ENCODE measurements at regions not wholly inside any gene's neighbourhood (a gene's known extent, or its start where the extent isn't known, plus 50 kb on each side); places are given as distances from the start of the nearest gene placed in this dataset.

GRCh38 chr7:52708846-52709245, 326.6 kb upstream of the POM121L12 start:
- Histone ChIP-seq H3K9ac (no peak overlapping the region), H4K20me1 (no peaks in the 10 kb centered on the region), H3K4me1 (peaks cover 0 to 12% (median 0%) of the 10 kb centered on the region in 10 experiments; a peak in 8 of 20 replicates), H3K27me3 (peaks cover 0 to 8% (median 0%) of the 10 kb centered on the region in 11 experiments; a peak in 2 of 22 replicates), H3K27ac (no peak overlapping the region), H3K4me3 (no peak overlapping the region), H3K4me2 (no peak overlapping the region), H3K36me3 (no peaks in the 10 kb centered on the region), H3K9me3 (replicated peaks in 1 of 11) (peaks cover 0 to 9% (median 4%) of the 10 kb centered on the region in 11 experiments; a peak in 6 of 22 replicates)
- no peak for TF ChIP-seq Cebpa-rat (IDR thresholded peaks at IDR 0.05)

- peaks cover 0 to 7% (median 0%) of the 10 kb centered on the region in 11 experiments; a peak in 2 of 22 replicates for H3K27me3 ChIP-seq
- no peak overlapping the region for H3K27ac ChIP-seq
- H3K4me3 ChIP-seq = no peak overlapping the region
- H3K4me2 ChIP-seq = no peak overlapping the region
- no peaks in the 10 kb centered on the region for H3K36me3 ChIP-seq
- no peak overlapping the region for H3K9ac ChIP-seq
- H4K20me1 ChIP-seq = no peaks in the 10 kb centered on the region
- TF ChIP-seq Cebpa-rat (IDR thresholded peaks at IDR 0.05) = no peak
- H3K4me1 ChIP-seq = no peaks in the 10 kb centered on the region
- H3K9me3 ChIP-seq (replicated peaks in 1 of 11) = peaks cover 0 to 9% (median 4%) of the 10 kb centered on the region in 11 experiments; a peak in 6 of 22 replicates
These were observed 329.7 kb upstream of the POM121L12 start for GRCh38 chr7:52705768-52706167.

- Histone ChIP-seq H3K4me2 (no peak overlapping the region), H3K9me3 (replicated peaks in 1 of 11) (peaks cover 0 to 11% (median 0%) of the 10 kb centered on the region in 11 experiments; a peak in 2 of 22 replicates), H3K36me3 (no peaks in the 10 kb centered on the region), H3K4me3 (no peak overlapping the region), H3K9ac (no peak overlapping the region), H3K4me1 (no peaks in the 10 kb centered on the region), H3K27ac (no peak overlapping the region), H4K20me1 (no peaks in the 10 kb centered on the region), H3K27me3 (no peaks in the 10 kb centered on the region)
- no peak for TF ChIP-seq Cebpa-rat (IDR thresholded peaks at IDR 0.05)
These were observed 335.1 kb upstream of the POM121L12 start for GRCh38 chr7:52700349-52700748.

- H3K4me2 ChIP-seq = no peak overlapping the region
- no peak overlapping the region for H3K4me3 ChIP-seq
- no peaks in the 10 kb centered on the region for H3K36me3 ChIP-seq
- H3K27me3 ChIP-seq = no peaks in the 10 kb centered on the region
- peaks cover 0 to 11% (median 0%) of the 10 kb centered on the region in 11 experiments; a peak in 2 of 22 replicates for H3K9me3 ChIP-seq (replicated peaks in 1 of 11)
- H3K9ac ChIP-seq = no peak overlapping the region
- TF ChIP-seq Cebpa-rat (IDR thresholded peaks at IDR 0.05) = no peak
- H3K27ac ChIP-seq = no peak overlapping the region
- no peaks in the 10 kb centered on the region for H4K20me1 ChIP-seq
- H3K4me1 ChIP-seq = no peaks in the 10 kb centered on the region
These were observed 339.3 kb upstream of the POM121L12 start for GRCh38 chr7:52695973-52696595.

DNA sequence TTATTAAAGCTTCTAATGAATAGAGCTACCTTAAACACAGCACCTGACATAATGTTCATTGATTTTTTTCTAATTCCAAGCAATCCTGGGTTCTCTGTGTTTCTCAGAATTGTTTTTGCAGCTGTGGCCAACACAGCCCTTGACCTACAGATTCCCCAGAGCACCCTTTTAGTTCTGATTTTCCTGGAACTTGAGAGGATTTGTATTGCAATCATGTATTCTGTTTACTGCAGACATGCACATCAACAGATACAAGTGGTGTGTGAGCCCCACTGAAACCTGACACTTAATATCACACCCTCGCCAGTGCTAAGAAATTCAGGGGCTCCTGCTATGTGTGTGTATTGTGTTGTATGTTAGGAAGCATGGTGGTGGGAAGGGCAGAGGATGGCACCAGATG, 344.2 kb upstream of the POM121L12 start:
- no peaks in the 10 kb centered on the region for H3K36me3 ChIP-seq
- no peaks in the 10 kb centered on the region for H3K27me3 ChIP-seq
- no peak overlapping the region for H3K4me3 ChIP-seq
- H3K4me2 ChIP-seq = no peak overlapping the region
- peaks cover 0 to 3% (median 0%) of the 10 kb centered on the region in 10 experiments; a peak in 1 of 20 replicates for H3K4me1 ChIP-seq
- no peaks in the 10 kb centered on the region for H4K20me1 ChIP-seq
- no peak for TF ChIP-seq Cebpa-rat (IDR thresholded peaks at IDR 0.05)
- H3K27ac ChIP-seq = no peak overlapping the region
- no peaks in the 10 kb centered on the region for H3K9me3 ChIP-seq (replicated peaks in 1 of 11)
- H3K9ac ChIP-seq = no peak overlapping the region

GRCh38 chr7:52689912-52690311, 345.5 kb upstream of the POM121L12 start:
- Histone ChIP-seq H3K9me3 (replicated peaks in 1 of 11) (no peaks in the 10 kb centered on the region), H3K4me3 (no peak overlapping the region), H3K36me3 (no peaks in the 10 kb centered on the region), H3K27me3 (no peaks in the 10 kb centered on the region), H3K4me2 (no peak overlapping the region), H4K20me1 (no peaks in the 10 kb centered on the region), H3K4me1 (peaks cover 0 to 3% (median 0%) of the 10 kb centered on the region in 10 experiments; a peak in 1 of 20 replicates), H3K27ac (no peak overlapping the region), H3K9ac (no peak overlapping the region)
- no peak for TF ChIP-seq Cebpa-rat (IDR thresholded peaks at IDR 0.05)

DNA sequence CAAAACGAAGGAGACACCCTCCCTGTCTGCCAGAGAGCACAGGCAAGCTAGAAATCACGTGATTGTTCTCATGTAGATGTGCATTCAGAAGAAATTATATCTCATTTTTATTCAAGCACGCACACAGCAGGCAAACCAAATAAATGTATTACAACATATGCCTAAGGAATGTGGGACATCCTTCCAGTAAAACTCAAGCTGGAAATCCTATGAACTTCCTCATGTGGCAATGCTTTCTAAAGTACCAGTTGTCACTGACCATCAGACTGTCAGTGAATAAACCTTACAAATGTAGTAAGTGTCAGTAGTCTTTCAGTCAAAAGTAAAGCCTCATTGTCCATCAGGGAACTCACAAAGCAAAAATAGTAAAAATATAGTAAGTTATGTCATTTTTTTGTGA, 350.1 kb upstream of the POM121L12 start:
- TF ChIP-seq Cebpa-rat (IDR thresholded peaks at IDR 0.05) = no peak
- H3K27ac ChIP-seq = no peak overlapping the region
- no peak overlapping the region for H3K4me2 ChIP-seq
- no peak overlapping the region for H3K4me3 ChIP-seq
- no peaks in the 10 kb centered on the region for H3K9me3 ChIP-seq (replicated peaks in 1 of 11)
- no peak overlapping the region for H3K9ac ChIP-seq
- H3K4me1 ChIP-seq = peaks cover 0 to 3% (median 0%) of the 10 kb centered on the region in 10 experiments; a peak in 1 of 20 replicates
- no peaks in the 10 kb centered on the region for H4K20me1 ChIP-seq
- no peaks in the 10 kb centered on the region for H3K27me3 ChIP-seq
- no peaks in the 10 kb centered on the region for H3K36me3 ChIP-seq

DNA sequence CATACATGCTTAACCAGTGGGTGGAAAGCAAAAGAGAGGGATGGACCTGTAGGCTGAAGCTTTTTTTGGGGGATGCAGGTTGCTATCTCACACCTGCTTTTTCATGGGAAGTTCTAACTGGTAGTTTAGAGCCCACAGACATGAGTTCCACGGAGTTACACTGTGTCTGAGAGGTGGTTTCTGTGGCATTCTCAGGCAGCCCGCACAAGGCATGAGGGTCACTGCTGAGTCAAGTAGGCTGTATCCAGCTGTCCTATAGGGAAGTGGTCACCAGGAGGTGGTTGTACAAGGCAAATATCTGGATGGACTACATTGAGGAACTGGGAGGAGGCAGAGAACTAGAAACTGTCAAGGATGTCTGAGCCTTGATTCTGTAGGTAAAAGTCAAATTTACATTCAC, 351.0 kb upstream of the POM121L12 start:
- Histone ChIP-seq H3K4me2 (no peak overlapping the region), H3K36me3 (no peaks in the 10 kb centered on the region), H3K27me3 (no peaks in the 10 kb centered on the region), H3K4me1 (no peaks in the 10 kb centered on the region), H4K20me1 (no peaks in the 10 kb centered on the region), H3K27ac (no peak overlapping the region), H3K9ac (no peak overlapping the region), H3K4me3 (no peak overlapping the region), H3K9me3 (replicated peaks in 1 of 11) (no peaks in the 10 kb centered on the region)
- no peak for TF ChIP-seq Cebpa-rat (IDR thresholded peaks at IDR 0.05)

DNA sequence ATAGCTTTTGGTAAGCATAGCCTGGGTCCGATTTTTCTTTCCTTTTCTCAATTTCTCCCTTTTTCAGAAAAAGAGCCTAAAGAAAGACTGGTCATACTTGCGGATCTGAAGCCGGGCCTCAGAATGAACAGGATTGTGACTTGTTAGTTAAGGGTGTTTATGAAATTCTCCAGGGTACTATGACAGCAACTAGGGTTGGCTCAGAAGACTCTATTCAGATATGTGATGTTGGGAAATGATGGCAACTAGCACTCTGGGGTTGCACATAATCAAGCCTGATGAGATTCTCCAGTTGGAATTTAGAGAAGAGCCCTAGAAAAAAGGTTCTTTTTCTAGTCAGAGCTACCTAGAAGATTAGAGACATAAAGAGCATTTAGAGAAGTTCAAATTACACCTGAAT, 352.4 kb upstream of the POM121L12 start:
- Histone ChIP-seq H3K4me3 (no peak overlapping the region), H3K27me3 (no peaks in the 10 kb centered on the region), H3K27ac (no peak overlapping the region), H3K9me3 (replicated peaks in 1 of 11) (no peaks in the 10 kb centered on the region), H3K4me1 (no peaks in the 10 kb centered on the region), H3K4me2 (no peak overlapping the region), H4K20me1 (no peaks in the 10 kb centered on the region), H3K9ac (no peak overlapping the region), H3K36me3 (no peaks in the 10 kb centered on the region)
- TF ChIP-seq Cebpa-rat (IDR thresholded peaks at IDR 0.05) = no peak

GRCh38 chr7:52670608-52671225, 364.7 kb upstream of the POM121L12 start:
- H3K36me3 ChIP-seq = no peaks in the 10 kb centered on the region
- H4K20me1 ChIP-seq = no peaks in the 10 kb centered on the region
- no peak for TF ChIP-seq Cebpa-rat (IDR thresholded peaks at IDR 0.05)
- no peaks in the 10 kb centered on the region for H3K27me3 ChIP-seq
- no peak overlapping the region for H3K9ac ChIP-seq
- no peak overlapping the region for H3K27ac ChIP-seq
- no peak overlapping the region for H3K4me2 ChIP-seq
- no peak overlapping the region for H3K4me3 ChIP-seq
- H3K4me1 ChIP-seq = no peaks in the 10 kb centered on the region
- no peaks in the 10 kb centered on the region for H3K9me3 ChIP-seq (replicated peaks in 1 of 11)

All from BLaER1 treated with 17β-estradiol and CSF1 and Interleukin-3, amounts not matched to agents 10 nM and 100 nM (cell line).